PC-3 (cell line): ENCODE measurements at regions not wholly inside any gene's neighbourhood (a gene's known extent, or its start where the extent isn't known, plus 50 kb on each side); places are given as distances from the start of the nearest gene placed in this dataset.
"Not testable (repeated sequence)": the region's sequence is repeated elsewhere in the genome, so short reads cannot be mapped to it uniquely, and the experiment has no call there.

Experiments used
- ATAC-seq: fragments of 200-7000 bp; cut with Tn5 transposase; 2 replicates; pipeline ENCODE4 v1.9.1; 2020; ENCODE audit warnings: mild to moderate bottlenecking, moderate library complexity
- BruUV-seq: library from RNA; stranded (reverse); fragments of 400-500 nt; replicated peaks from 2 replicates; lab custom pipeline; 2021; lab: Mats Ljungman, UMichigan
- CTCF ChIA-PET: fragments of 300-600 bp; sonication (Branson Sonifier 250); formaldehyde crosslinking; loops from one replicate; lab custom pipeline; 2022; ENCODE audit warnings: antibody characterized with exemption; lab: Charles Lee
- POLR2A ChIA-PET: fragments of 300-600 bp; sonication (Branson Sonifier 250); formaldehyde crosslinking; loops from one replicate; lab custom pipeline; 2022; ENCODE audit warnings: antibody characterized with exemption; ENCODE audit not compliant: unreplicated experiment; lab: Charles Lee
- DNase-seq: peaks from one replicate; pipeline ENCODE4 v3.0.0-alpha.2; 2015
- H2AFZ ChIP-seq: fragments of 300-600 bp; sonication (generic); 2 replicates; pipeline ENCODE4 v1.6.0; 2016; ENCODE audit warnings: antibody characterized with exemption, low read length
- H3F3A ChIP-seq: fragments of 300-600 bp; sonication (generic); one replicate; pipeline ENCODE4 v1.6.0; 2017; ENCODE audit warnings: antibody characterized with exemption, low read length, control low read depth, mild to moderate bottlenecking; ENCODE audit not compliant: unreplicated experiment
- H3K27ac ChIP-seq: fragments of 300-600 bp; sonication (generic); 2 replicates; pipeline ENCODE4 v1.5.1; 2016; ENCODE audit warnings: mild to moderate bottlenecking, low read length
- H3K27me3 ChIP-seq: fragments of 300-600 bp; sonication (generic); 2 replicates; pipeline ENCODE4 v1.6.1; 2016; ENCODE audit warnings: low read length, mixed read lengths
- H3K36me3 ChIP-seq: fragments of 300-600 bp; sonication (generic); 2 replicates; pipeline ENCODE4 v1.6.1; 2016; ENCODE audit warnings: low read depth, mixed run types, low read length, mixed read lengths
- H3K4me1 ChIP-seq: fragments of 300-600 bp; sonication (generic); 2 replicates; pipeline ENCODE4 v1.5.1; 2016; ENCODE audit warnings: low read length; ENCODE audit not compliant: insufficient read depth
- H3K4me2 ChIP-seq: fragments of 300-600 bp; sonication (generic); 2 replicates; pipeline ENCODE4 v1.6.0; 2016; ENCODE audit warnings: low read length
- H3K4me3 ChIP-seq: fragments of 300-600 bp; sonication (generic); 2 replicates; pipeline ENCODE4 v1.5.1; 2016; ENCODE audit warnings: mild to moderate bottlenecking, low read length, mixed read lengths
- H3K79me2 ChIP-seq: fragments of 300-600 bp; sonication (generic); 2 replicates; pipeline ENCODE4 v1.6.1; 2017; ENCODE audit warnings: low read length, mixed read lengths
- H3K9ac ChIP-seq: fragments of 300-600 bp; sonication (generic); 2 replicates; pipeline ENCODE4 v1.6.0; 2016; ENCODE audit warnings: mild to moderate bottlenecking, low read length
- H3K9me2 ChIP-seq: fragments of 300-600 bp; sonication (generic); replicated peaks from 2 replicates; pipeline ENCODE4 v1.6.1; 2016; ENCODE audit warnings: mixed run types, low read length, mixed read lengths
- H3K9me3 ChIP-seq: fragments of 300-600 bp; sonication (generic); 2 replicates; pipeline ENCODE4 v1.6.1; 2016; ENCODE audit warnings: low read length, mixed read lengths
- H4K20me1 ChIP-seq: fragments of 300-600 bp; sonication (generic); 2 replicates; pipeline ENCODE4 v1.6.1; 2016; ENCODE audit warnings: low read length, mixed read lengths
- CTCF ChIP-seq: fragments of 300-600 bp; sonication (generic); conservative IDR thresholded peaks from 2 replicates; pipeline ENCODE4 v1.5.1; 2017; ENCODE audit warnings: antibody characterized with exemption, low read depth, mild to moderate bottlenecking, low read length
- EZH2 ChIP-seq: fragments of 300-600 bp; sonication (generic); IDR thresholded peaks from one replicate; pipeline ENCODE4 v1.6.1; 2017; ENCODE audit warnings: antibody characterized with exemption, mild to moderate bottlenecking, low read length; ENCODE audit not compliant: unreplicated experiment
- EZH2phosphoT487 ChIP-seq: fragments of 300-600 bp; sonication (generic); IDR thresholded peaks from 2 replicates; pipeline ENCODE4 v1.6.1; 2018; ENCODE audit warnings: mild to moderate bottlenecking, antibody characterized with exemption, low read length, borderline replicate concordance
- intact Hi-C: fragments of 100-400 bp; cut with micrococcal nuclease; formaldehyde crosslinking; loops from 2 replicates; pipeline ENCODE4 v1.9.0; 2023

GRCh38 chr1:195185321-195185720 is 1422.9 kb downstream of the KCNT2 start:
- Histone ChIP-seq H3K79me2 (no peaks in the 10 kb centered on the region), H3K27ac (no peak overlapping the region), H3K4me2 (no peak overlapping the region), H3K9ac (no peak overlapping the region), H3K4me1 (no peaks in the 10 kb centered on the region), H4K20me1 (no peaks in the 10 kb centered on the region), H2AFZ (no peak overlapping the region), H3K4me3 (no peak overlapping the region), H3K9me3 (no peaks in the 10 kb centered on the region), H3F3A (no peaks in the 10 kb centered on the region), H3K27me3 (no peaks in the 10 kb centered on the region), H3K36me3 (no peaks in the 10 kb centered on the region), H3K9me2 (no peaks in the 10 kb centered on the region)
- ChIA-PET CTCF (no interaction called here), POLR2A (no interaction called here)
- BruUV-seq, result no TSS peak
- no peak for ATAC-seq
- no peak for DNase-seq
- TF ChIP-seq EZH2phosphoT487 (no peak), EZH2 (no peak), CTCF (no peak)
- intact Hi-C loops, result no loop called here

GRCh38 chr1:195173753-195174152 is 1434.5 kb downstream of the KCNT2 start:
- Histone ChIP-seq H3F3A (no peaks in the 10 kb centered on the region), H3K4me1 (no peaks in the 10 kb centered on the region), H3K9ac (no peak overlapping the region), H2AFZ (no peak overlapping the region), H4K20me1 (no peaks in the 10 kb centered on the region), H3K4me3 (no peak overlapping the region), H3K9me2 (no peaks in the 10 kb centered on the region), H3K36me3 (no peaks in the 10 kb centered on the region), H3K9me3 (no peaks in the 10 kb centered on the region), H3K79me2 (no peaks in the 10 kb centered on the region), H3K27ac (no peak overlapping the region), H3K27me3 (no peaks in the 10 kb centered on the region), H3K4me2 (no peak overlapping the region)
- DNase-seq (no peak), ATAC-seq (no peak)
- intact Hi-C loops, result no loop called here
- BruUV-seq, result no TSS peak
- CTCF ChIA-PET, result no interaction called here
- POLR2A ChIA-PET, result no interaction called here
- TF ChIP-seq EZH2 (no peak), EZH2phosphoT487 (no peak), CTCF (no peak)

DNA sequence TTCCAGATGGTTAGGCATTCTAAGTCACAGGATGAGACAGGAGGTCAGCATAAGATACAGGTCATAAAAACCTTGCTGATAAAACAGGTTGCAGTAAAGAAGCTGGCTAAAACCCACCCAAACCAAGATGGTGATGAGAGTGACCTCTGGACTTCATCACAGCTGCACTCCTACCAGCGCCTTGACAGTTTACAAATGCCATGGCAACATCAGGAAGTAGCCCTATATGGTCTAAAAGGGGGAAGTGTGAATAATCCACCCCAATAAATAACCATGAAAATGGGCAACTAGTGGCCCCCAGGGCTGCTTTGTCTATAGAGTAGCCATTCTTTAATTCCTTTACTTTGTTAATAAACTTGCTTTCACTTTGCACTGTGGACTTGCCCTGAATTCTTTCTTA is 1448.4 kb downstream of the KCNT2 start:
- CTCF ChIA-PET, H3K4me1 ChIP-seq, BruUV-seq, H4K20me1 ChIP-seq, H3F3A ChIP-seq, intact Hi-C loops, DNase-seq, H3K79me2 ChIP-seq, H3K9ac ChIP-seq, H3K27ac ChIP-seq, H2AFZ ChIP-seq, H3K9me3 ChIP-seq, POLR2A ChIA-PET, ATAC-seq, H3K9me2 ChIP-seq, H3K36me3 ChIP-seq, H3K4me3 ChIP-seq, H3K4me2 ChIP-seq, H3K27me3 ChIP-seq: not testable (repeated sequence)
